Esophagus squamous epithelium (tissue), 4 donors: ENCODE measurements at regions not wholly inside any gene's neighbourhood (a gene's known extent, or its start where the extent isn't known, plus 50 kb on each side); places are given as distances from the start of the nearest gene placed in this dataset.
"Not testable (repeated sequence)": the region's sequence is repeated elsewhere in the genome, so short reads cannot be mapped to it uniquely, and the experiment has no call there.

Experiments
- CTCF ChIP-seq, 6 experiments: fragments of 450-650 bp in 4 of 6; fragments of 200-600 bp in 2 of 6; sonication (generic) in 2 of 6; IDR thresholded peaks; one replicate each; pipeline ENCODE4 v1.5.1; 2016 to 2019; ENCODE audit warnings: antibody characterized with exemption in 6 of 6, mild to moderate bottlenecking in 4 of 6, moderate library complexity in 4 of 6
- POLR2A ChIP-seq, 4 donors: fragments of 450-650 bp; IDR thresholded peaks; one replicate each; pipeline ENCODE4 v1.6.1; 2017; ENCODE audit warnings: antibody characterized with exemption in 4 of 4, mild to moderate bottlenecking in 4 of 4, moderate library complexity in 3 of 4

GRCh38 chr9:63881386-63881785 is 1403.6 kb downstream of the FOXD4L5 start:
- TF ChIP-seq POLR2A, CTCF (IDR thresholded peaks at IDR 0.05): not testable (repeated sequence)
